C4-2B (cell line): ENCODE measurements at regions not wholly inside any gene's neighbourhood (a gene's known extent, or its start where the extent isn't known, plus 50 kb on each side); places are given as distances from the start of the nearest gene placed in this dataset.

Experiments
- ZFX ChIP-seq: fragments of 450-650 bp; IDR thresholded peaks from 2 replicates; pipeline ENCODE4 v1.6.1; 2017
- TF ChIP-seq, protein P1 (sequence below): fragments of 450-650 bp; conservative IDR thresholded peaks from 2 replicates; pipeline ENCODE4 v1.5.1; 2017; ENCODE audit warnings: mild to moderate bottlenecking

DNA sequence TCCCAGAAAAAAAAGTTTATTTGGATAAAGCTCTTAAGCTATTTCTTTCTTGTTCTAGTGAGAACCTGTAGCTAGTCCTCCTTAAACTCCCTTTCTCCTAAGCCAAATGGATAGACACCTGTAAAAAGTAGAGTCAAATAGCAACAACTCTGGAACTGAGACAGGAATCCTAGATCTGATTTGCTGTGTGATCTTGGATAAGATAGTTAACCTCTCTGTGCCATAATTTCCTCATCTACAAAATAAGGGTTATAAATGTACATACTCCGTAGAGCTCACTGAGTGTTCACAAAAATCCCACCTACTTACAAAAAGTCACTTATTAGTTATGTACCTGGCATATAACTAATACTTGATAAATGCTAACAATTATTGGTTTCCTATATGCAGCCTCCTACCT is 270.3 kb downstream of the ABCC12 start:
- TF ChIP-seq, protein P1, sequence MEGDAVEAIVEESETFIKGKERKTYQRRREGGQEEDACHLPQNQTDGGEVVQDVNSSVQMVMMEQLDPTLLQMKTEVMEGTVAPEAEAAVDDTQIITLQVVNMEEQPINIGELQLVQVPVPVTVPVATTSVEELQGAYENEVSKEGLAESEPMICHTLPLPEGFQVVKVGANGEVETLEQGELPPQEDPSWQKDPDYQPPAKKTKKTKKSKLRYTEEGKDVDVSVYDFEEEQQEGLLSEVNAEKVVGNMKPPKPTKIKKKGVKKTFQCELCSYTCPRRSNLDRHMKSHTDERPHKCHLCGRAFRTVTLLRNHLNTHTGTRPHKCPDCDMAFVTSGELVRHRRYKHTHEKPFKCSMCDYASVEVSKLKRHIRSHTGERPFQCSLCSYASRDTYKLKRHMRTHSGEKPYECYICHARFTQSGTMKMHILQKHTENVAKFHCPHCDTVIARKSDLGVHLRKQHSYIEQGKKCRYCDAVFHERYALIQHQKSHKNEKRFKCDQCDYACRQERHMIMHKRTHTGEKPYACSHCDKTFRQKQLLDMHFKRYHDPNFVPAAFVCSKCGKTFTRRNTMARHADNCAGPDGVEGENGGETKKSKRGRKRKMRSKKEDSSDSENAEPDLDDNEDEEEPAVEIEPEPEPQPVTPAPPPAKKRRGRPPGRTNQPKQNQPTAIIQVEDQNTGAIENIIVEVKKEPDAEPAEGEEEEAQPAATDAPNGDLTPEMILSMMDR: no peak
- TF ChIP-seq ZFX: no peak
